Kidney (tissue), 13 donors: ENCODE measurements at regions not wholly inside any gene's neighbourhood (a gene's known extent, or its start where the extent isn't known, plus 50 kb on each side); places are given as distances from the start of the nearest gene placed in this dataset.

ENCODE experiments used
- DNase-seq, 5 donors: peaks; one replicate each; pipeline ENCODE4 v3.0.0-alpha.2; 2013 to 2020
- FAIRE-seq: peaks from 2 replicates; lab custom pipeline; 2012; peaks lifted over from hg19 to GRCh38; lab: Jason Lieb, UNC
- H3K27ac ChIP-seq, 2 donors: one replicate each; pipeline ENCODE4 v1.7.0; 2013; ENCODE audit warnings: low read depth in 2 of 2, low read length in 2 of 2, inconsistent platforms in 1 of 2
- H3K27me3 ChIP-seq: one replicate; pipeline ENCODE4 v1.7.1; 2013; ENCODE audit warnings: low read length, inconsistent platforms; ENCODE audit not compliant: control insufficient read depth, insufficient read depth
- H3K36me3 ChIP-seq, 3 donors: one replicate each; pipeline versions ENCODE4 v1.7.0 to v1.7.1; 2013; ENCODE audit warnings: low read length in 3 of 3, control low read depth in 1 of 3, inconsistent platforms in 1 of 3; ENCODE audit not compliant: insufficient read depth in 3 of 3, control insufficient read depth in 2 of 3
- H3K4me1 ChIP-seq, 3 donors: one replicate each; pipeline versions ENCODE4 v1.7.0 to v1.7.1; 2013; ENCODE audit warnings: low read length in 3 of 3, inconsistent platforms in 1 of 3, low read depth in 1 of 3; ENCODE audit not compliant: control insufficient read depth in 2 of 3, insufficient read depth in 2 of 3
- H3K4me3 ChIP-seq, 3 donors: one replicate each; pipeline versions ENCODE4 v1.7.0 to v1.8.1; 2013; ENCODE audit warnings: low read length in 3 of 3, control low read depth in 1 of 3, inconsistent platforms in 1 of 3
- H3K9ac ChIP-seq, 3 donors: one replicate each; pipeline versions ENCODE4 v1.7.0 to v1.7.1; 2013; ENCODE audit warnings: low read length in 3 of 3, control low read depth in 1 of 3, inconsistent platforms in 1 of 3
- H3K9me3 ChIP-seq, 3 donors: one replicate each; pipeline versions ENCODE4 v1.7.0 to v1.7.1; 2013; ENCODE audit warnings: low read length in 3 of 3, control low read depth in 1 of 3, inconsistent platforms in 1 of 3; ENCODE audit not compliant: control insufficient read depth in 2 of 3, insufficient read depth in 1 of 3
- CTCF ChIP-seq: IDR thresholded peaks from 3 replicates; pipeline ENCODE4 v1.5.1; 2012; ENCODE audit warnings: mild to moderate bottlenecking, moderate library complexity, borderline replicate concordance; ENCODE audit not compliant: insufficient read depth; ENCODE audit errors: extremely low read depth
- intact Hi-C: fragments of 100-400 bp; cut with DNase I; formaldehyde crosslinking; loops from one replicate; pipeline ENCODE4 v1.11.1; 2022
- donor health status: control.
- donor health status: control.
- donor health status: control.
- donor health status: control.
- donor health status: control.
- donor health status: DM: yes; HTN: yes; CAD: no.
- donor health status: Normal renal cell carcinoma (clear cell type).

GRCh38 chr11:122215244-122215992 lies 99.4 kb upstream of the BLID start:
- intact Hi-C loops = loop anchor here (10.0 kb wide), 1 partner anchor 289 kb away; no protein-coding TSS in a partner anchor
- Histone ChIP-seq H3K9ac (no peak overlapping the region), H3K4me3 (no peak overlapping the region), H3K27me3 (no peaks in the 10 kb centered on the region), H3K4me1 (peaks cover 0 to 1% (median 0%) of the 10 kb centered on the region in 3 donors), H3K27ac (no peak overlapping the region), H3K9me3 (no peaks in the 10 kb centered on the region), H3K36me3 (no peaks in the 10 kb centered on the region)
- peak; percentile 89 for TF ChIP-seq CTCF
- FAIRE-seq (peak; percentile 33), DNase-seq (peak; percentile 73 to 91 (median 77))

GRCh38 chr11:122214567-122214966 lies 98.6 kb upstream of the BLID start:
- Histone ChIP-seq H3K27me3 (no peaks in the 10 kb centered on the region), H3K4me1 (peaks cover 0 to 4% (median 4%) of the 10 kb centered on the region in 3 donors), H3K9me3 (no peaks in the 10 kb centered on the region), H3K4me3 (no peak overlapping the region), H3K36me3 (no peaks in the 10 kb centered on the region), H3K9ac (no peak overlapping the region), H3K27ac (no peak overlapping the region)
- TF ChIP-seq CTCF = no peak
- no peak for FAIRE-seq
- no peak for DNase-seq
- intact Hi-C loops = loop anchor here (10.0 kb wide), 1 partner anchor 290 kb away; no protein-coding TSS in a partner anchor

GRCh38 chr11:122214080-122214479 lies 98.1 kb upstream of the BLID start:
- no peak for TF ChIP-seq CTCF
- no peak overlapping the region for H3K27ac ChIP-seq
- no peak overlapping the region for H3K4me3 ChIP-seq
- peaks cover 0 to 4% (median 4%) of the 10 kb centered on the region in 3 donors for H3K4me1 ChIP-seq
- H3K36me3 ChIP-seq = no peaks in the 10 kb centered on the region
- FAIRE-seq = no peak
- intact Hi-C loops = loop anchor here (10.0 kb wide), 1 partner anchor 291 kb away; no protein-coding TSS in a partner anchor
- H3K27me3 ChIP-seq = no peaks in the 10 kb centered on the region
- no peak overlapping the region for H3K9ac ChIP-seq
- no peaks in the 10 kb centered on the region for H3K9me3 ChIP-seq
- DNase-seq = no peak
